Cardiac muscle cell (in vitro differentiated cells and primary cell): ENCODE measurements at regions not wholly inside any gene's neighbourhood (a gene's known extent, or its start where the extent isn't known, plus 50 kb on each side); places are given as distances from the start of the nearest gene placed in this dataset.

ENCODE experiments used
- DNase-seq, 2 donors: peaks; one replicate each; pipeline versions ENCODE4 v3.0.0 to v3.0.0-alpha.2; 2010 to 2017; ENCODE audit warnings: low read depth in 1 of 2, low spot score in 1 of 2
- H3K27ac ChIP-seq: fragments of 200-600 bp; sonication (generic); 2 replicates; pipeline ENCODE4 v1.5.1; 2016
- H3K27me3 ChIP-seq: fragments of 200-600 bp; sonication (generic); 2 replicates; pipeline ENCODE4 v1.6.0; 2016; ENCODE audit warnings: control low read depth
- H3K36me3 ChIP-seq: fragments of 200-600 bp; sonication (generic); 2 replicates; pipeline ENCODE4 v1.5.1; 2016; ENCODE audit warnings: control low read depth
- H3K4me1 ChIP-seq: fragments of 200-600 bp; sonication (generic); 2 replicates; pipeline ENCODE4 v1.8.1; 2017; ENCODE audit warnings: low read depth, mild to moderate bottlenecking, mixed run types
- H3K4me3 ChIP-seq: fragments of 200-600 bp; sonication (generic); 2 replicates; pipeline ENCODE4 v1.5.1; 2016; ENCODE audit warnings: mild to moderate bottlenecking
- H3K9me3 ChIP-seq: fragments of 200-600 bp; sonication (generic); 2 replicates; pipeline ENCODE4 v1.5.1; 2017; ENCODE audit warnings: low read depth, mild to moderate bottlenecking, control low read depth
- CTCF ChIP-seq: IDR thresholded peaks from 2 replicates; pipeline ENCODE4 v1.5.1; 2012; ENCODE audit warnings: low read depth, mild to moderate bottlenecking, low read length

- Histone ChIP-seq H3K4me1 (no peaks in the 10 kb centered on the region), H3K27me3 (no peaks in the 10 kb centered on the region), H3K27ac (no peak overlapping the region), H3K36me3 (no peaks in the 10 kb centered on the region), H3K4me3 (no peak overlapping the region), H3K9me3 (no peaks in the 10 kb centered on the region)
- no peak for TF ChIP-seq CTCF
- no peak for DNase-seq
Measured at GRCh38 chr11:70834984-70835560, 417.3 kb downstream of the SHANK2 start.

- Histone ChIP-seq H3K4me3 (no peak overlapping the region), H3K4me1 (no peaks in the 10 kb centered on the region), H3K36me3 (no peaks in the 10 kb centered on the region), H3K27ac (no peak overlapping the region), H3K27me3 (no peaks in the 10 kb centered on the region), H3K9me3 (no peaks in the 10 kb centered on the region)
- TF ChIP-seq CTCF: no peak
- no peak for DNase-seq
Measured at GRCh38 chr11:70836071-70836470, 416.3 kb downstream of the SHANK2 start.

- H3K4me3 ChIP-seq: no peak overlapping the region
- TF ChIP-seq CTCF: no peak
- no peaks in the 10 kb centered on the region for H3K9me3 ChIP-seq
- no peaks in the 10 kb centered on the region for H3K36me3 ChIP-seq
- no peak overlapping the region for H3K27ac ChIP-seq
- H3K27me3 ChIP-seq: no peaks in the 10 kb centered on the region
- H3K4me1 ChIP-seq: no peaks in the 10 kb centered on the region
- DNase-seq: no peak
Measured at GRCh38 chr11:70838198-70838597, 414.2 kb downstream of the SHANK2 start.

- no peak overlapping the region for H3K4me3 ChIP-seq
- no peak for TF ChIP-seq CTCF
Measured at GRCh38 chr11:70839851-70840250, 412.5 kb downstream of the SHANK2 start.

GRCh38 chr11:70841264-70841663, 411.1 kb downstream of the SHANK2 start:
- no peaks in the 10 kb centered on the region for H3K9me3 ChIP-seq
- H3K4me1 ChIP-seq: no peaks in the 10 kb centered on the region
- no peaks in the 10 kb centered on the region for H3K36me3 ChIP-seq
- no peak overlapping the region for H3K4me3 ChIP-seq
- no peak overlapping the region for H3K27ac ChIP-seq
- no peaks in the 10 kb centered on the region for H3K27me3 ChIP-seq
- no peak for DNase-seq
- TF ChIP-seq CTCF: no peak

More at GRCh38 chr11:70839851-70840250, 412.5 kb downstream of the SHANK2 start:
- no peaks in the 10 kb centered on the region for H3K9me3 ChIP-seq
- no peak overlapping the region for H3K27ac ChIP-seq
- no peaks in the 10 kb centered on the region for H3K27me3 ChIP-seq
- H3K36me3 ChIP-seq: no peaks in the 10 kb centered on the region
- DNase-seq: no peak
- no peaks in the 10 kb centered on the region for H3K4me1 ChIP-seq

- no peak overlapping the region for H3K4me3 ChIP-seq
- no peaks in the 10 kb centered on the region for H3K4me1 ChIP-seq
- no peaks in the 10 kb centered on the region for H3K9me3 ChIP-seq
- no peak for DNase-seq
- no peaks in the 10 kb centered on the region for H3K36me3 ChIP-seq
- no peak overlapping the region for H3K27ac ChIP-seq
- TF ChIP-seq CTCF: no peak
- H3K27me3 ChIP-seq: no peaks in the 10 kb centered on the region
Measured at GRCh38 chr11:70842256-70842655, 410.1 kb downstream of the SHANK2 start.
